ENCODE measurements at regions not wholly inside any gene's neighbourhood (a gene's known extent, or its start where the extent isn't known, plus 50 kb on each side); places are given as distances from the start of the nearest gene placed in this dataset.

DNA sequence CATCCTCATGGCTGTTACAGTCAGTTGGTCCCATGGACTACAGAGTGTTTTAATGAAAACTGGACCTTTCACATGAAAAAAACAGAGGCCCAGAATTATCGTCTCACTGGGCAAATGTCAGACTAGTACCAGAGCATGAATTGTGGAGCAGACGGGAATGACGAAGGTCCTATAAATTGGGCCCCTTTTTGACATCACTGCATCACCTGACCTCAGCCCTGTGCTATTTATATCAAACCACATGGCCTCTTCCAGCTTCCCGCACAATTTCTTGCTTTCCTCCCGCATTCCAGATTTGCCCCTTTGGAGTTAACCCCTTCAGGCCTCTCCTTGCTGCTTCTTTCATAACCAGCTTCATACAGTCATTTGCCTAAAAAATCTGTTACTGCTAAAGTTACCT lies 301.7 kb downstream of the ATPSCKMT start:
- DNase-seq (ENCODE audit: low spot score): no peak
- WGBS: 52% methylated on average over 5 of the region's 5 CpGs
- no peak overlapping the region for H3K27ac ChIP-seq (ENCODE audit: low read depth in 1 of 2, low read length in 2 of 2)
- H3K9me3 ChIP-seq (ENCODE audit: control insufficient read depth in 4 of 4, low read length in 3 of 4): no peaks in the 10 kb centered on the region
- peaks cover 0 to 2% (median 0%) of the 10 kb centered on the region in 4 donors for H3K27me3 ChIP-seq (ENCODE audit: control insufficient read depth in 4 of 4, insufficient read depth in 4 of 4, low read length in 3 of 4)
- H3K4me1 ChIP-seq (ENCODE audit: control insufficient read depth in 4 of 4, insufficient read depth in 4 of 4, low read length in 3 of 4): no peaks in the 10 kb centered on the region
- no peak overlapping the region for H3K9ac ChIP-seq (ENCODE audit: low read depth in 1 of 2, low read length in 2 of 2)
- no peaks in the 10 kb centered on the region for H3K36me3 ChIP-seq (ENCODE audit: control insufficient read depth in 4 of 4, insufficient read depth in 3 of 4, low read depth in 1 of 4, low read length in 3 of 4)
- TF ChIP-seq, protein P1, sequence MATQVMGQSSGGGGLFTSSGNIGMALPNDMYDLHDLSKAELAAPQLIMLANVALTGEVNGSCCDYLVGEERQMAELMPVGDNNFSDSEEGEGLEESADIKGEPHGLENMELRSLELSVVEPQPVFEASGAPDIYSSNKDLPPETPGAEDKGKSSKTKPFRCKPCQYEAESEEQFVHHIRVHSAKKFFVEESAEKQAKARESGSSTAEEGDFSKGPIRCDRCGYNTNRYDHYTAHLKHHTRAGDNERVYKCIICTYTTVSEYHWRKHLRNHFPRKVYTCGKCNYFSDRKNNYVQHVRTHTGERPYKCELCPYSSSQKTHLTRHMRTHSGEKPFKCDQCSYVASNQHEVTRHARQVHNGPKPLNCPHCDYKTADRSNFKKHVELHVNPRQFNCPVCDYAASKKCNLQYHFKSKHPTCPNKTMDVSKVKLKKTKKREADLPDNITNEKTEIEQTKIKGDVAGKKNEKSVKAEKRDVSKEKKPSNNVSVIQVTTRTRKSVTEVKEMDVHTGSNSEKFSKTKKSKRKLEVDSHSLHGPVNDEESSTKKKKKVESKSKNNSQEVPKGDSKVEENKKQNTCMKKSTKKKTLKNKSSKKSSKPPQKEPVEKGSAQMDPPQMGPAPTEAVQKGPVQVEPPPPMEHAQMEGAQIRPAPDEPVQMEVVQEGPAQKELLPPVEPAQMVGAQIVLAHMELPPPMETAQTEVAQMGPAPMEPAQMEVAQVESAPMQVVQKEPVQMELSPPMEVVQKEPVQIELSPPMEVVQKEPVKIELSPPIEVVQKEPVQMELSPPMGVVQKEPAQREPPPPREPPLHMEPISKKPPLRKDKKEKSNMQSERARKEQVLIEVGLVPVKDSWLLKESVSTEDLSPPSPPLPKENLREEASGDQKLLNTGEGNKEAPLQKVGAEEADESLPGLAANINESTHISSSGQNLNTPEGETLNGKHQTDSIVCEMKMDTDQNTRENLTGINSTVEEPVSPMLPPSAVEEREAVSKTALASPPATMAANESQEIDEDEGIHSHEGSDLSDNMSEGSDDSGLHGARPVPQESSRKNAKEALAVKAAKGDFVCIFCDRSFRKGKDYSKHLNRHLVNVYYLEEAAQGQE (IDR thresholded peaks at IDR 0.05): no peak
- TF ChIP-seq TAF1 (conservative IDR thresholded peaks at IDR 0.05) (no peak), FOXA1 (IDR thresholded peaks at IDR 0.05) (no peak), YY1 (IDR thresholded peaks at IDR 0.05) (no peak), FOXA2 (IDR thresholded peaks at IDR 0.05) (no peak), NR2F2 (IDR thresholded peaks at IDR 0.05) (no peak)
- TF ChIP-seq, protein P2, sequence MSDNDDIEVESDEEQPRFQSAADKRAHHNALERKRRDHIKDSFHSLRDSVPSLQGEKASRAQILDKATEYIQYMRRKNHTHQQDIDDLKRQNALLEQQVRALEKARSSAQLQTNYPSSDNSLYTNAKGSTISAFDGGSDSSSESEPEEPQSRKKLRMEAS (IDR thresholded peaks at IDR 0.05): no peak
- H3K4me3 ChIP-seq (ENCODE audit: low read depth in 1 of 3, low read length in 3 of 3): no peak overlapping the region

DNA sequence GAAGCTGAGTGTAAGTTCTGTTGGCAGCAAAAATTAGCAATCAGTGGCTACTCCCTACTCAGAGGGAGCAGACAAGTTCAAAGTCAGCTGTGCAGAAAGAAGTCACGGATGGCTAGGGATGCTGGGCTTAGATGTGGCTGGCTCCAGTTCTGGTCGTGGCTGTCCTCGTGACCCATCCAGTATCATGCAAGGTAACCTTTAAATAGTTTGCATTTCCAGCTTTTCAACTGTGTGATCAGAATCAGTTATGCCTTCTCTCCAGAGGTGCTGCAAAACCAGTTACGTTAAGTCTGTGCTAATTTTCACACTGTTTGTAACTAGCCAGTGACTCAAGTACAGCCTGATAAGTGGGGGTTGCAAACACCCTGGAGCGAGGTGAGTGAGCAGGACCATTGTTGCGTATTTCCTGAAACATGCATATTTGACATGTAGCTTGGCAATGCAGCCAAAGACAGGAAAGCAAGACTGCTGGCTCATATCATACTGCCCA lies 302.4 kb downstream of the ATPSCKMT start:
- no peaks in the 10 kb centered on the region for H3K4me1 ChIP-seq (ENCODE audit: control insufficient read depth in 4 of 4, insufficient read depth in 4 of 4, low read length in 3 of 4)
- TF ChIP-seq, protein P3, sequence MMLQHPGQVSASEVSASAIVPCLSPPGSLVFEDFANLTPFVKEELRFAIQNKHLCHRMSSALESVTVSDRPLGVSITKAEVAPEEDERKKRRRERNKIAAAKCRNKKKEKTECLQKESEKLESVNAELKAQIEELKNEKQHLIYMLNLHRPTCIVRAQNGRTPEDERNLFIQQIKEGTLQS (IDR thresholded peaks at IDR 0.05): no peak
- TF ChIP-seq FOXA1 (IDR thresholded peaks at IDR 0.05) (no peak), EGR1 (IDR thresholded peaks at IDR 0.05; ENCODE audit: low read depth in 2 of 2) (no peak), GABPA (IDR thresholded peaks at IDR 0.05 in 1 of 2, conservative IDR thresholded peaks at IDR 0.05 in 1 of 2) (no peak), HNF4G (IDR thresholded peaks at IDR 0.05) (no peak), HNF4A (conservative IDR thresholded peaks at IDR 0.05) (no peak), YY1 (IDR thresholded peaks at IDR 0.05) (no peak), JUND (IDR thresholded peaks at IDR 0.05) (no peak), RXRA (IDR thresholded peaks at IDR 0.05) (no peak)
- TF ChIP-seq, protein P2 (IDR thresholded peaks at IDR 0.05): no peak
- TF ChIP-seq, protein P4, sequence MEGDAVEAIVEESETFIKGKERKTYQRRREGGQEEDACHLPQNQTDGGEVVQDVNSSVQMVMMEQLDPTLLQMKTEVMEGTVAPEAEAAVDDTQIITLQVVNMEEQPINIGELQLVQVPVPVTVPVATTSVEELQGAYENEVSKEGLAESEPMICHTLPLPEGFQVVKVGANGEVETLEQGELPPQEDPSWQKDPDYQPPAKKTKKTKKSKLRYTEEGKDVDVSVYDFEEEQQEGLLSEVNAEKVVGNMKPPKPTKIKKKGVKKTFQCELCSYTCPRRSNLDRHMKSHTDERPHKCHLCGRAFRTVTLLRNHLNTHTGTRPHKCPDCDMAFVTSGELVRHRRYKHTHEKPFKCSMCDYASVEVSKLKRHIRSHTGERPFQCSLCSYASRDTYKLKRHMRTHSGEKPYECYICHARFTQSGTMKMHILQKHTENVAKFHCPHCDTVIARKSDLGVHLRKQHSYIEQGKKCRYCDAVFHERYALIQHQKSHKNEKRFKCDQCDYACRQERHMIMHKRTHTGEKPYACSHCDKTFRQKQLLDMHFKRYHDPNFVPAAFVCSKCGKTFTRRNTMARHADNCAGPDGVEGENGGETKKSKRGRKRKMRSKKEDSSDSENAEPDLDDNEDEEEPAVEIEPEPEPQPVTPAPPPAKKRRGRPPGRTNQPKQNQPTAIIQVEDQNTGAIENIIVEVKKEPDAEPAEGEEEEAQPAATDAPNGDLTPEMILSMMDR (IDR thresholded peaks at IDR 0.05; ENCODE audit: low read depth, low read length, missing input control): no peak
- TF ChIP-seq, protein P1 (IDR thresholded peaks at IDR 0.05): no peak
- TF ChIP-seq, protein P5, sequence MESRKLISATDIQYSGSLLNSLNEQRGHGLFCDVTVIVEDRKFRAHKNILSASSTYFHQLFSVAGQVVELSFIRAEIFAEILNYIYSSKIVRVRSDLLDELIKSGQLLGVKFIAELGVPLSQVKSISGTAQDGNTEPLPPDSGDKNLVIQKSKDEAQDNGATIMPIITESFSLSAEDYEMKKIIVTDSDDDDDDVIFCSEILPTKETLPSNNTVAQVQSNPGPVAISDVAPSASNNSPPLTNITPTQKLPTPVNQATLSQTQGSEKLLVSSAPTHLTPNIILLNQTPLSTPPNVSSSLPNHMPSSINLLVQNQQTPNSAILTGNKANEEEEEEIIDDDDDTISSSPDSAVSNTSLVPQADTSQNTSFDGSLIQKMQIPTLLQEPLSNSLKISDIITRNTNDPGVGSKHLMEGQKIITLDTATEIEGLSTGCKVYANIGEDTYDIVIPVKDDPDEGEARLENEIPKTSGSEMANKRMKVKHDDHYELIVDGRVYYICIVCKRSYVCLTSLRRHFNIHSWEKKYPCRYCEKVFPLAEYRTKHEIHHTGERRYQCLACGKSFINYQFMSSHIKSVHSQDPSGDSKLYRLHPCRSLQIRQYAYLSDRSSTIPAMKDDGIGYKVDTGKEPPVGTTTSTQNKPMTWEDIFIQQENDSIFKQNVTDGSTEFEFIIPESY (IDR thresholded peaks at IDR 0.05): no peak
- no peak overlapping the region for H3K27ac ChIP-seq (ENCODE audit: low read depth in 1 of 2, low read length in 2 of 2)
- peaks cover 0 to 2% (median 0%) of the 10 kb centered on the region in 4 donors for H3K27me3 ChIP-seq (ENCODE audit: control insufficient read depth in 4 of 4, insufficient read depth in 4 of 4, low read length in 3 of 4)
- no peaks in the 10 kb centered on the region for H3K36me3 ChIP-seq (ENCODE audit: control insufficient read depth in 4 of 4, insufficient read depth in 3 of 4, low read depth in 1 of 4, low read length in 3 of 4)
- DNase-seq (ENCODE audit: low spot score): no peak
- no peak overlapping the region for H3K9ac ChIP-seq (ENCODE audit: low read depth in 1 of 2, low read length in 2 of 2)
- no peak overlapping the region for H3K4me3 ChIP-seq (ENCODE audit: low read depth in 1 of 3, low read length in 3 of 3)
- 63% methylated on average over 6 of the region's 6 CpGs for WGBS
- H3K9me3 ChIP-seq (ENCODE audit: control insufficient read depth in 4 of 4, low read length in 3 of 4): no peaks in the 10 kb centered on the region
